HCT116 (cell line): ENCODE measurements at regions not wholly inside any gene's neighbourhood (a gene's known extent, or its start where the extent isn't known, plus 50 kb on each side); places are given as distances from the start of the nearest gene placed in this dataset.

Source experiments
- ATAC-seq: fragments of 200-7000 bp; cut with Tn5 transposase; 2 replicates; pipeline ENCODE4 v1.9.1; 2020; ENCODE audit warnings: mild to moderate bottlenecking, moderate library complexity
- BruUV-seq: library from RNA; stranded (reverse); fragments of 400-500 nt; replicated peaks from 2 replicates; lab custom pipeline; 2021; lab: Mats Ljungman, UMichigan
- CTCF ChIA-PET: fragments of 300-600 bp; sonication (Branson Sonifier 250); formaldehyde crosslinking; loops from one replicate; lab custom pipeline; 2021; ENCODE audit warnings: antibody characterized with exemption; lab: Charles Lee
- POLR2A ChIA-PET: fragments of 300-600, 350-600 bp; sonication (Branson Sonifier 250); formaldehyde crosslinking; loops from one replicate; lab custom pipeline; 2021; ENCODE audit warnings: antibody characterized with exemption; lab: Charles Lee
- RAD21 ChIA-PET, 2 experiments: fragments of 300-600 bp; sonication (Branson Sonifier 250); formaldehyde crosslinking; loops; one replicate each; lab custom pipeline; 2023; ENCODE audit warnings: low total read pairs in 2 of 2; ENCODE audit not compliant: uncharacterized antibody in 2 of 2, unreplicated experiment in 2 of 2, low non-redundant PET in 1 of 2; lab: Charles Lee
- DNase-seq: peaks from one replicate; pipeline ENCODE4 v3.0.0-alpha.2; 2010; ENCODE audit warnings: low read depth, low spot score
- H2AFZ ChIP-seq: fragments of 200-600 bp; shearing (Covaris generic), sonication (generic); 2 replicates; pipeline ENCODE4 v1.6.1; 2017; ENCODE audit warnings: low read depth, mixed run types, mixed read lengths, antibody characterized with exemption, low read length; ENCODE audit not compliant: poor library complexity, severe bottlenecking
- H3K27ac ChIP-seq: 2 replicates; pipeline ENCODE4 v1.5.1; 2012; ENCODE audit warnings: low read depth, low read length
- H3K27me3 ChIP-seq: fragments of 200-600 bp; sonication (generic); 2 replicates; pipeline ENCODE4 v1.6.1; 2016; ENCODE audit warnings: mixed run types, low read length, mixed read lengths; ENCODE audit not compliant: insufficient read depth
- H3K36me3 ChIP-seq, 2 experiments: fragments of 200-500 bp in 1 of 2; fragments of 200-600 bp in 1 of 2; sonication (Bioruptor generic) in 1 of 2; sonication (generic) in 1 of 2; 2 replicates each; pipeline versions ENCODE4 v1.5.1 to v1.6.1; 2014 to 2016; ENCODE audit warnings: low read length in 2 of 2, inconsistent platforms in 1 of 2, mixed read lengths in 1 of 2, mixed run types in 1 of 2; ENCODE audit not compliant: insufficient read depth in 2 of 2, control insufficient read depth in 1 of 2
- H3K4me1 ChIP-seq, 2 experiments: fragments of 200-600 bp in 1 of 2; sonication (generic) in 1 of 2; 2 replicates each; pipeline versions ENCODE4 v1.5.1 to v1.6.1; 2012 to 2017; ENCODE audit warnings: low read length in 2 of 2, inconsistent platforms in 1 of 2, mild to moderate bottlenecking in 1 of 2, mixed read lengths in 1 of 2, mixed run types in 1 of 2, moderate library complexity in 1 of 2; ENCODE audit not compliant: insufficient read depth in 2 of 2, control insufficient read depth in 1 of 2
- H3K4me2 ChIP-seq: fragments of 200-600 bp; sonication (generic); 2 replicates; pipeline ENCODE4 v1.6.1; 2017; ENCODE audit warnings: mixed run types, low read length, mixed read lengths
- H3K4me3 ChIP-seq, 2 experiments: fragments of 200-600 bp in 1 of 2; sonication (generic) in 1 of 2; replicated peaks in 1 of 2; 2 replicates each; pipeline ENCODE4 v1.5.1; 2011 to 2016; ENCODE audit warnings: low read length in 2 of 2, control low read depth in 1 of 2, low read depth in 1 of 2, mild to moderate bottlenecking in 1 of 2, mixed read lengths in 1 of 2, mixed run types in 1 of 2
- H3K79me2 ChIP-seq: fragments of 200-600 bp; sonication (generic); 2 replicates; pipeline ENCODE4 v1.6.1; 2017; ENCODE audit warnings: mild to moderate bottlenecking, mixed run types, low read length, moderate library complexity, mixed read lengths; ENCODE audit not compliant: insufficient read depth
- H3K9ac ChIP-seq: fragments of 200-600 bp; sonication (generic); 2 replicates; pipeline ENCODE4 v1.6.1; 2016; ENCODE audit warnings: low read length, mixed read lengths
- H3K9me2 ChIP-seq: fragments of 200-600 bp; sonication (generic), shearing (Covaris generic); 2 replicates; pipeline ENCODE4 v1.6.1; 2017; ENCODE audit warnings: mixed run types, mild to moderate bottlenecking, moderate library complexity; ENCODE audit not compliant: insufficient read depth
- H3K9me3 ChIP-seq, 2 experiments: fragments of 200-500 bp in 1 of 2; fragments of 200-600 bp in 1 of 2; sonication (Bioruptor generic) in 1 of 2; sonication (generic) in 1 of 2; 2 replicates each; pipeline ENCODE4 v1.6.1; 2014 to 2017; ENCODE audit warnings: low read length in 2 of 2, mixed read lengths in 2 of 2, inconsistent platforms in 1 of 2, low read depth in 1 of 2, mild to moderate bottlenecking in 1 of 2, mixed run types in 1 of 2, moderate library complexity in 1 of 2; ENCODE audit not compliant: control insufficient read depth in 1 of 2, insufficient read depth in 1 of 2
- H4K20me1 ChIP-seq: fragments of 200-600 bp; sonication (generic), shearing (Covaris generic); 2 replicates; pipeline ENCODE4 v1.6.1; 2017; ENCODE audit warnings: mixed run types, mild to moderate bottlenecking, moderate library complexity; ENCODE audit not compliant: insufficient read depth
- ATF3 ChIP-seq: IDR thresholded peaks from 2 replicates; pipeline ENCODE4 v1.6.1; 2012
- CBX3 ChIP-seq: IDR thresholded peaks from 2 replicates; pipeline ENCODE4 v1.6.1; 2012; ENCODE audit warnings: low read depth
- CEBPB ChIP-seq: IDR thresholded peaks from 2 replicates; pipeline ENCODE4 v1.6.1; 2012; ENCODE audit warnings: low read depth
- EGR1 ChIP-seq: IDR thresholded peaks from 2 replicates; pipeline ENCODE4 v1.6.1; 2012; ENCODE audit warnings: low read depth
- ELF1 ChIP-seq: IDR thresholded peaks from 2 replicates; pipeline ENCODE4 v1.6.1; 2012; ENCODE audit warnings: low read depth, borderline replicate concordance
- EZH2 ChIP-seq: fragments of 200-600 bp; sonication (generic); IDR thresholded peaks from 2 replicates; pipeline ENCODE4 v1.6.1; 2017; ENCODE audit warnings: antibody characterized with exemption, mixed run types
- EZH2phosphoT487 ChIP-seq: fragments of 200-600 bp; IDR thresholded peaks from 2 replicates; pipeline ENCODE4 v1.6.1; 2018; ENCODE audit warnings: antibody characterized with exemption, borderline replicate concordance
- FOSL1 ChIP-seq: IDR thresholded peaks from 2 replicates; pipeline ENCODE4 v1.6.1; 2012; ENCODE audit warnings: low read depth
- JUND ChIP-seq: IDR thresholded peaks from 2 replicates; pipeline ENCODE4 v1.6.1; 2012
- POLR2A ChIP-seq: IDR thresholded peaks from 2 replicates; pipeline ENCODE4 v1.7.0; 2011; ENCODE audit warnings: borderline replicate concordance; ENCODE audit not compliant: insufficient read depth, insufficient read length; ENCODE audit errors: extremely low read depth
- POLR2AphosphoS5 ChIP-seq: IDR thresholded peaks from 2 replicates; pipeline ENCODE4 v1.6.1; 2011; ENCODE audit warnings: mild to moderate bottlenecking, low read depth, low read length, moderate library complexity
- REST ChIP-seq: IDR thresholded peaks from 2 replicates; pipeline ENCODE4 v1.6.1; 2012; ENCODE audit warnings: low read depth
- SP1 ChIP-seq: IDR thresholded peaks from 2 replicates; pipeline ENCODE4 v1.6.1; 2012; ENCODE audit warnings: low read depth
- TCF7L2 ChIP-seq: IDR thresholded peaks from 2 replicates; pipeline ENCODE4 v1.7.0; 2011; ENCODE audit warnings: borderline replicate concordance, inconsistent platforms; ENCODE audit not compliant: insufficient read depth, insufficient read length; ENCODE audit errors: extremely low read depth
- YY1 ChIP-seq: IDR thresholded peaks from 2 replicates; pipeline ENCODE4 v1.6.1; 2011; ENCODE audit warnings: low read length, low read depth, moderate library complexity, mild to moderate bottlenecking; ENCODE audit not compliant: insufficient replicate concordance; ENCODE audit errors: extremely low read depth
- ZFX ChIP-seq: fragments of 450-650 bp; IDR thresholded peaks from 2 replicates; pipeline ENCODE4 v1.6.1; 2017
- intact Hi-C: fragments of 100-400 bp; cut with micrococcal nuclease; formaldehyde crosslinking; loops from 2 replicates; pipeline ENCODE4 v1.10.0; 2022
- TF ChIP-seq, protein P1 (sequence below): IDR thresholded peaks from 2 replicates; pipeline ENCODE4 v1.6.1; 2012
- TF ChIP-seq, protein P2 (sequence below): IDR thresholded peaks from 2 replicates; pipeline ENCODE4 v1.6.1; 2011; ENCODE audit warnings: mild to moderate bottlenecking, low read length, moderate library complexity; ENCODE audit not compliant: insufficient replicate concordance; ENCODE audit errors: extremely low read depth
- TF ChIP-seq, protein P3 (sequence below), 3 experiments: fragments of 200-600 bp in 1 of 3; sonication (generic) in 1 of 3; IDR thresholded peaks in 2 of 3; conservative IDR thresholded peaks in 1 of 3; 2 replicates each; pipeline ENCODE4 v1.5.1; 2012 to 2017; ENCODE audit warnings: low read depth in 2 of 3, low read length in 2 of 3, antibody characterized with exemption in 1 of 3, borderline replicate concordance in 1 of 3, control low read depth in 1 of 3, mild to moderate bottlenecking in 1 of 3, mixed read lengths in 1 of 3, mixed run types in 1 of 3, moderate library complexity in 1 of 3; ENCODE audit not compliant: insufficient read depth in 1 of 3

- Histone ChIP-seq H3K27me3 (no peaks in the 10 kb centered on the region), H3K4me2 (no peak overlapping the region), H3K9me2 (no peaks in the 10 kb centered on the region), H3K4me3 (no peak overlapping the region), H3K27ac (no peak overlapping the region), H2AFZ (no peak overlapping the region), H3K4me1 (no peaks in the 10 kb centered on the region), H3K9me3 (no peaks in the 10 kb centered on the region), H3K79me2 (no peaks in the 10 kb centered on the region), H3K36me3 (no peaks in the 10 kb centered on the region), H4K20me1 (no peaks in the 10 kb centered on the region), H3K9ac (no peak overlapping the region)
- TF ChIP-seq, protein P1, sequence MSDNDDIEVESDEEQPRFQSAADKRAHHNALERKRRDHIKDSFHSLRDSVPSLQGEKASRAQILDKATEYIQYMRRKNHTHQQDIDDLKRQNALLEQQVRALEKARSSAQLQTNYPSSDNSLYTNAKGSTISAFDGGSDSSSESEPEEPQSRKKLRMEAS: no peak
- TF ChIP-seq POLR2AphosphoS5: no peak
- no peak for TF ChIP-seq TCF7L2
- TF ChIP-seq CBX3: no peak
- TF ChIP-seq EGR1: no peak
- no peak for TF ChIP-seq ELF1
- TF ChIP-seq ATF3: no peak
- no peak for TF ChIP-seq POLR2A
- no peak for TF ChIP-seq JUND
- TF ChIP-seq FOSL1: no peak
- TF ChIP-seq ZFX: no peak
- TF ChIP-seq YY1: no peak
- TF ChIP-seq, protein P2, sequence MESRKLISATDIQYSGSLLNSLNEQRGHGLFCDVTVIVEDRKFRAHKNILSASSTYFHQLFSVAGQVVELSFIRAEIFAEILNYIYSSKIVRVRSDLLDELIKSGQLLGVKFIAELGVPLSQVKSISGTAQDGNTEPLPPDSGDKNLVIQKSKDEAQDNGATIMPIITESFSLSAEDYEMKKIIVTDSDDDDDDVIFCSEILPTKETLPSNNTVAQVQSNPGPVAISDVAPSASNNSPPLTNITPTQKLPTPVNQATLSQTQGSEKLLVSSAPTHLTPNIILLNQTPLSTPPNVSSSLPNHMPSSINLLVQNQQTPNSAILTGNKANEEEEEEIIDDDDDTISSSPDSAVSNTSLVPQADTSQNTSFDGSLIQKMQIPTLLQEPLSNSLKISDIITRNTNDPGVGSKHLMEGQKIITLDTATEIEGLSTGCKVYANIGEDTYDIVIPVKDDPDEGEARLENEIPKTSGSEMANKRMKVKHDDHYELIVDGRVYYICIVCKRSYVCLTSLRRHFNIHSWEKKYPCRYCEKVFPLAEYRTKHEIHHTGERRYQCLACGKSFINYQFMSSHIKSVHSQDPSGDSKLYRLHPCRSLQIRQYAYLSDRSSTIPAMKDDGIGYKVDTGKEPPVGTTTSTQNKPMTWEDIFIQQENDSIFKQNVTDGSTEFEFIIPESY: no peak
- TF ChIP-seq, protein P3, sequence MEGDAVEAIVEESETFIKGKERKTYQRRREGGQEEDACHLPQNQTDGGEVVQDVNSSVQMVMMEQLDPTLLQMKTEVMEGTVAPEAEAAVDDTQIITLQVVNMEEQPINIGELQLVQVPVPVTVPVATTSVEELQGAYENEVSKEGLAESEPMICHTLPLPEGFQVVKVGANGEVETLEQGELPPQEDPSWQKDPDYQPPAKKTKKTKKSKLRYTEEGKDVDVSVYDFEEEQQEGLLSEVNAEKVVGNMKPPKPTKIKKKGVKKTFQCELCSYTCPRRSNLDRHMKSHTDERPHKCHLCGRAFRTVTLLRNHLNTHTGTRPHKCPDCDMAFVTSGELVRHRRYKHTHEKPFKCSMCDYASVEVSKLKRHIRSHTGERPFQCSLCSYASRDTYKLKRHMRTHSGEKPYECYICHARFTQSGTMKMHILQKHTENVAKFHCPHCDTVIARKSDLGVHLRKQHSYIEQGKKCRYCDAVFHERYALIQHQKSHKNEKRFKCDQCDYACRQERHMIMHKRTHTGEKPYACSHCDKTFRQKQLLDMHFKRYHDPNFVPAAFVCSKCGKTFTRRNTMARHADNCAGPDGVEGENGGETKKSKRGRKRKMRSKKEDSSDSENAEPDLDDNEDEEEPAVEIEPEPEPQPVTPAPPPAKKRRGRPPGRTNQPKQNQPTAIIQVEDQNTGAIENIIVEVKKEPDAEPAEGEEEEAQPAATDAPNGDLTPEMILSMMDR (IDR thresholded peaks at IDR 0.05 in 2 of 3, conservative IDR thresholded peaks at IDR 0.05 in 1 of 3; ENCODE audit: borderline replicate concordance in 1 of 3, insufficient read depth in 1 of 3, low read depth in 2 of 3, low read length in 2 of 3): no peak
- no peak for TF ChIP-seq REST
- no peak for TF ChIP-seq CEBPB
- TF ChIP-seq EZH2phosphoT487: no peak
- no peak for TF ChIP-seq SP1
- TF ChIP-seq EZH2: no peak
- no peak for DNase-seq
- no peak for ATAC-seq
- intact Hi-C loops: no loop called here
- ChIA-PET RAD21 (no interaction called here), POLR2A (no interaction called here), CTCF (no interaction called here)
- BruUV-seq: no TSS peak
Observed at GRCh38 chr10:130435961-130436360, 299.8 kb downstream of the GLRX3 start.
